Right atrium auricular region (tissue), 2 donors: ENCODE measurements at regions not wholly inside any gene's neighbourhood (a gene's known extent, or its start where the extent isn't known, plus 50 kb on each side); places are given as distances from the start of the nearest gene placed in this dataset.

Source experiments
- DNase-seq: peaks from one replicate; pipeline ENCODE4 v3.0.0-alpha.2; 2019; ENCODE audit warnings: low spot score
- H3K27ac ChIP-seq, 2 donors: fragments of 200-600 bp; sonication (generic); 1 replicate in 1 of 2; 2 replicates in 1 of 2; pipeline ENCODE4 v1.5.1; 2016 to 2019
- H3K27me3 ChIP-seq, 2 donors: fragments of 200-600 bp; sonication (generic); one replicate each; pipeline versions ENCODE4 v1.5.1 to v1.6.0; 2017 to 2019
- H3K36me3 ChIP-seq: fragments of 200-600 bp; sonication (generic); one replicate; pipeline ENCODE4 v1.5.1; 2016
- H3K4me1 ChIP-seq, 2 donors: fragments of 200-600 bp; sonication (generic); one replicate each; pipeline versions ENCODE4 v1.5.1 to v1.6.0; 2017 to 2019
- H3K4me3 ChIP-seq, 2 donors: fragments of 200-600 bp; sonication (generic); 1 replicate in 1 of 2; 2 replicates in 1 of 2; pipeline ENCODE4 v1.5.1; 2017 to 2019; ENCODE audit warnings: mild to moderate bottlenecking in 1 of 2, moderate library complexity in 1 of 2
- H3K9me3 ChIP-seq, 2 donors: fragments of 200-600 bp; sonication (generic); one replicate each; pipeline ENCODE4 v1.5.1; 2019
- CTCF ChIP-seq, 2 donors: fragments of 200-600 bp; sonication (generic); IDR thresholded peaks; one replicate each; pipeline ENCODE4 v1.5.1; 2019; ENCODE audit warnings: antibody characterized with exemption in 2 of 2

- Histone ChIP-seq H3K36me3 (no peaks in the 10 kb centered on the region), H3K4me1 (no peaks in the 10 kb centered on the region), H3K27me3 (no peaks in the 10 kb centered on the region), H3K27ac (no peak overlapping the region), H3K4me3 (no peak overlapping the region), H3K9me3 (no peaks in the 10 kb centered on the region)
- no peak for DNase-seq
- TF ChIP-seq CTCF (IDR thresholded peaks at IDR 0.05): no peak
Measured at GRCh38 chr12:30106204-30106965, 322.6 kb upstream of the TMTC1 start.

GRCh38 chr12:30105505-30105904 is 321.8 kb upstream of the TMTC1 start:
- DNase-seq: no peak
- H3K36me3 ChIP-seq: no peaks in the 10 kb centered on the region
- no peaks in the 10 kb centered on the region for H3K27me3 ChIP-seq
- H3K27ac ChIP-seq: no peak overlapping the region
- no peaks in the 10 kb centered on the region for H3K4me1 ChIP-seq
- H3K4me3 ChIP-seq: no peak overlapping the region
- TF ChIP-seq CTCF (IDR thresholded peaks at IDR 0.05): no peak
- no peaks in the 10 kb centered on the region for H3K9me3 ChIP-seq

- no peaks in the 10 kb centered on the region for H3K36me3 ChIP-seq
- H3K4me3 ChIP-seq: no peak overlapping the region
- no peak overlapping the region for H3K27ac ChIP-seq
- no peak for TF ChIP-seq CTCF (IDR thresholded peaks at IDR 0.05)
- no peaks in the 10 kb centered on the region for H3K9me3 ChIP-seq
- H3K4me1 ChIP-seq: no peaks in the 10 kb centered on the region
- DNase-seq: no peak
- H3K27me3 ChIP-seq: no peaks in the 10 kb centered on the region
Measured at GRCh38 chr12:30104971-30105370, 321.2 kb upstream of the TMTC1 start.

GRCh38 chr12:30100741-30101140 is 317.0 kb upstream of the TMTC1 start:
- TF ChIP-seq CTCF (IDR thresholded peaks at IDR 0.05): no peak
- Histone ChIP-seq H3K4me3 (no peak overlapping the region), H3K36me3 (no peaks in the 10 kb centered on the region)

GRCh38 chr12:30098677-30099076 is 314.9 kb upstream of the TMTC1 start:
- H3K4me1 ChIP-seq: no peaks in the 10 kb centered on the region
- no peaks in the 10 kb centered on the region for H3K36me3 ChIP-seq
- DNase-seq: no peak
- no peaks in the 10 kb centered on the region for H3K27me3 ChIP-seq
- no peak overlapping the region for H3K4me3 ChIP-seq
- H3K27ac ChIP-seq: no peak overlapping the region
- H3K9me3 ChIP-seq: no peaks in the 10 kb centered on the region
- TF ChIP-seq CTCF (IDR thresholded peaks at IDR 0.05): no peak

More at GRCh38 chr12:30100741-30101140, 317.0 kb upstream of the TMTC1 start:
- DNase-seq: no peak
- Histone ChIP-seq H3K4me1 (no peaks in the 10 kb centered on the region), H3K9me3 (no peaks in the 10 kb centered on the region), H3K27ac (no peak overlapping the region), H3K27me3 (no peaks in the 10 kb centered on the region)

- Histone ChIP-seq H3K9me3 (no peaks in the 10 kb centered on the region), H3K27me3 (no peaks in the 10 kb centered on the region), H3K4me1 (no peaks in the 10 kb centered on the region), H3K36me3 (no peaks in the 10 kb centered on the region), H3K27ac (no peak overlapping the region), H3K4me3 (no peak overlapping the region)
- TF ChIP-seq CTCF (IDR thresholded peaks at IDR 0.05): no peak
- DNase-seq: no peak
Measured at GRCh38 chr12:30095511-30095910, 311.8 kb upstream of the TMTC1 start.
